B cell (primary cell): ENCODE measurements at regions not wholly inside any gene's neighbourhood (a gene's known extent, or its start where the extent isn't known, plus 50 kb on each side); places are given as distances from the start of the nearest gene placed in this dataset.

ENCODE experiments used
- ATAC-seq: fragments of 200-7000 bp; cut with Tn5 transposase; one replicate; pipeline ENCODE4 v1.10.0; 2021; ENCODE audit warnings: low read depth, mild to moderate bottlenecking, moderate number of reproducible peaks, moderate library complexity
- CTCF ChIA-PET: fragments of 350-600 bp; sonication (Branson Sonifier 250); formaldehyde crosslinking; loops from one replicate; lab custom pipeline; 2021; ENCODE audit warnings: antibody characterized with exemption, inconsistent platforms; lab: Charles Lee
- POLR2A ChIA-PET: fragments of 350-600 bp; sonication (Branson Sonifier 250); formaldehyde crosslinking; loops from one replicate; lab custom pipeline; 2021; ENCODE audit warnings: antibody characterized with exemption; lab: Charles Lee
- DNase-seq: peaks from one replicate; pipeline ENCODE4 v3.0.0; 2013
- H2AFZ ChIP-seq: 2 replicates; pipeline ENCODE4 v1.6.1; 2012; ENCODE audit warnings: mild to moderate bottlenecking, low read depth, low read length; ENCODE audit not compliant: insufficient read depth, poor library complexity, severe bottlenecking
- H3K27ac ChIP-seq, 2 donors: 1 replicate in 1 of 2; 2 replicates in 1 of 2; pipeline ENCODE4 v1.5.1; 2012 to 2013; ENCODE audit warnings: low read length in 2 of 2, mild to moderate bottlenecking in 2 of 2, moderate library complexity in 1 of 2
- H3K27me3 ChIP-seq, 4 experiments: fragments of 200-600 bp in 1 of 4; sonication (generic) in 1 of 4; replicated peaks in 1 of 4; 1 replicate in 2 of 4; 2 replicates in 2 of 4; pipeline versions ENCODE4 v1.6.1 to v1.7.0; 2013 to 2016; ENCODE audit warnings: low read length in 3 of 4, mild to moderate bottlenecking in 2 of 4, mixed read lengths in 1 of 4, moderate library complexity in 1 of 4; ENCODE audit not compliant: insufficient read depth in 4 of 4, control insufficient read depth in 3 of 4; ENCODE audit errors: control extremely low read depth in 1 of 4
- H3K36me3 ChIP-seq, 2 experiments: replicated peaks in 1 of 2; 1 replicate in 1 of 2; 2 replicates in 1 of 2; pipeline versions ENCODE4 v1.6.1 to v1.7.1; 2013; ENCODE audit warnings: low read length in 1 of 2; ENCODE audit not compliant: insufficient read depth in 2 of 2, control insufficient read depth in 1 of 2; ENCODE audit errors: control extremely low read depth in 1 of 2, extremely low read depth in 1 of 2
- H3K4me1 ChIP-seq, 2 donors: fragments of 200-600 bp in 1 of 2; sonication (generic) in 1 of 2; 1 replicate in 1 of 2; 2 replicates in 1 of 2; pipeline versions ENCODE4 v1.5.1 to v1.6.1; 2013 to 2017; ENCODE audit warnings: low read length in 2 of 2; ENCODE audit not compliant: control insufficient read depth in 2 of 2, insufficient read depth in 2 of 2
- H3K4me2 ChIP-seq: replicated peaks from 2 replicates; pipeline ENCODE3; 2012; ENCODE audit warnings: mild to moderate bottlenecking, low read depth, low read length; ENCODE audit not compliant: poor library complexity, severe bottlenecking
- H3K4me3 ChIP-seq, 5 experiments: fragments of 200-600 bp in 1 of 5; sonication (generic) in 1 of 5; 1 replicate in 3 of 5; 2 replicates in 2 of 5; pipeline versions ENCODE4 v1.5.1 to v1.7.0; 2011 to 2016; ENCODE audit warnings: low read length in 4 of 5, mild to moderate bottlenecking in 4 of 5, low read depth in 2 of 5, control low read depth in 1 of 5, moderate library complexity in 1 of 5; ENCODE audit not compliant: insufficient read depth in 1 of 5; ENCODE audit errors: control extremely low read depth in 1 of 5, extremely low read depth in 1 of 5
- H3K79me2 ChIP-seq: fragments of 200-600 bp; sonication (generic); one replicate; pipeline ENCODE4 v1.6.0; 2016; ENCODE audit warnings: low read length; ENCODE audit not compliant: control insufficient read depth, insufficient read depth
- H3K9ac ChIP-seq: fragments of 200-600 bp; sonication (generic); 2 replicates; pipeline ENCODE4 v1.6.1; 2017; ENCODE audit warnings: mild to moderate bottlenecking, low read length, moderate library complexity
- H3K9me3 ChIP-seq, 3 donors: one replicate each; pipeline versions ENCODE4 v1.6.1 to v1.7.1; 2013; ENCODE audit warnings: low read length in 2 of 3; ENCODE audit not compliant: control insufficient read depth in 2 of 3, insufficient read depth in 1 of 3; ENCODE audit errors: control extremely low read depth in 1 of 3
- H4K20me1 ChIP-seq: 2 replicates; pipeline ENCODE4 v1.6.0; 2012; ENCODE audit warnings: mild to moderate bottlenecking, low read length; ENCODE audit not compliant: insufficient read depth, control insufficient read depth, poor library complexity, severe bottlenecking
- H3K27ac Mint-ChIP-seq: one replicate; pipeline ENCODE4 v1.8.0; 2021; ENCODE audit warnings: mixed read lengths
- H3K27me3 Mint-ChIP-seq: one replicate; pipeline ENCODE4 v1.8.0; 2021; ENCODE audit warnings: mixed read lengths
- H3K4me1 Mint-ChIP-seq: one replicate; pipeline ENCODE4 v1.8.0; 2021; ENCODE audit warnings: mixed read lengths
- H3K4me3 Mint-ChIP-seq: one replicate; pipeline ENCODE4 v1.8.0; 2021; ENCODE audit warnings: mixed read lengths
- H3K9me3 Mint-ChIP-seq: one replicate; pipeline ENCODE4 v1.8.0; 2022; ENCODE audit warnings: mixed read lengths; ENCODE audit not compliant: insufficient read depth
- CTCF ChIP-seq: fragments of 200-600 bp; IDR thresholded peaks from one replicate; pipeline ENCODE4 v1.8.0; 2022; ENCODE audit warnings: antibody characterized with exemption, mild to moderate bottlenecking
- EZH2 ChIP-seq: IDR thresholded peaks from 2 replicates; pipeline ENCODE4 v1.6.1; 2012; ENCODE audit warnings: borderline replicate concordance, low read depth, mild to moderate bottlenecking, moderate library complexity, low read length; ENCODE audit not compliant: insufficient read depth, poor library complexity, severe bottlenecking
- WGBS: methylation state at CpG from one replicate; pipeline ENCODE4 v1.1.5; 2013; ENCODE audit warnings: missing lambda C conversion rate; ENCODE audit not compliant: insufficient coverage; 5-methylcytosine and 5-hydroxymethylcytosine counted together
- intact Hi-C: fragments of 100-400 bp; cut with micrococcal nuclease; formaldehyde crosslinking; loops from one replicate; pipeline ENCODE4 v1.10.0; 2022

GRCh38 chr16:52783616-52784015 is 236.7 kb upstream of the TOX3 start:
- intact Hi-C loops, result no loop called here
- Mint-ChIP-seq H3K4me3 (no peak overlapping the region), H3K27ac (no peak overlapping the region), H3K9me3 (no peaks in the 10 kb centered on the region), H3K4me1 (no peaks in the 10 kb centered on the region), H3K27me3 (peaks cover 5% of the 10 kb centered on the region)
- no peak overlapping the region for H3K4me2 ChIP-seq
- TF ChIP-seq EZH2, result no peak
- TF ChIP-seq CTCF, result no peak
- no peaks in the 10 kb centered on the region for H4K20me1 ChIP-seq
- POLR2A ChIA-PET, result no interaction called here
- H3K9me3 ChIP-seq, result no peaks in the 10 kb centered on the region
- H3K79me2 ChIP-seq, result no peaks in the 10 kb centered on the region
- no peak overlapping the region for H3K9ac ChIP-seq
- no peak overlapping the region for H3K4me3 ChIP-seq
- CTCF ChIA-PET, result no interaction called here
- ATAC-seq, result no peak
- no peak overlapping the region for H3K27ac ChIP-seq
- H2AFZ ChIP-seq, result no peak overlapping the region
- no peaks in the 10 kb centered on the region for H3K4me1 ChIP-seq
- DNase-seq, result no peak
- H3K27me3 ChIP-seq, result no peaks in the 10 kb centered on the region
- H3K36me3 ChIP-seq, result no peaks in the 10 kb centered on the region

GRCh38 chr16:52781005-52781630 is 234.2 kb upstream of the TOX3 start:
- H3K9me3 Mint-ChIP-seq, result no peaks in the 10 kb centered on the region
- Histone ChIP-seq H3K36me3 (no peaks in the 10 kb centered on the region), H3K4me3 (no peak overlapping the region), H3K27ac (no peak overlapping the region), H3K4me1 (no peaks in the 10 kb centered on the region), H3K9ac (no peak overlapping the region), H4K20me1 (no peaks in the 10 kb centered on the region), H2AFZ (no peak overlapping the region), H3K27me3 (no peaks in the 10 kb centered on the region), H3K9me3 (no peaks in the 10 kb centered on the region), H3K4me2 (no peak overlapping the region), H3K79me2 (no peaks in the 10 kb centered on the region)
- DNase-seq, result no peak
- H3K27ac Mint-ChIP-seq, result no peak overlapping the region
- no peak for TF ChIP-seq EZH2
- TF ChIP-seq CTCF, result no peak
- ChIA-PET CTCF (no interaction called here), POLR2A (no interaction called here)
- no peak overlapping the region for H3K4me3 Mint-ChIP-seq
- intact Hi-C loops, result no loop called here
- ATAC-seq, result no peak
- no peaks in the 10 kb centered on the region for H3K4me1 Mint-ChIP-seq
- 70% methylated on average over 9 of the region's 11 CpGs for WGBS
- peaks cover 5% of the 10 kb centered on the region for H3K27me3 Mint-ChIP-seq
